ENCODE measurements at regions not wholly inside any gene's neighbourhood (a gene's known extent, or its start where the extent isn't known, plus 50 kb on each side); places are given as distances from the start of the nearest gene placed in this dataset.

- DNase-seq (ENCODE audit: low read depth): no peak
These were observed 233.2 kb upstream of the MBL2 start for GRCh38 chr10:53005612-53006345.

- no peak for DNase-seq (ENCODE audit: low read depth)
These were observed 230.5 kb upstream of the MBL2 start for GRCh38 chr10:53003094-53003493.

GRCh38 chr10:52999681-53000080 is 227.1 kb upstream of the MBL2 start:
- no peak for DNase-seq (ENCODE audit: low read depth)

- DNase-seq (ENCODE audit: low read depth): no peak
These were observed 226.7 kb upstream of the MBL2 start for GRCh38 chr10:52999258-52999657.

- DNase-seq (ENCODE audit: low read depth): no peak
These were observed 224.4 kb upstream of the MBL2 start for GRCh38 chr10:52997007-52997406.

- no peak for DNase-seq (ENCODE audit: low read depth)
These were observed 221.8 kb upstream of the MBL2 start for GRCh38 chr10:52994370-52994769.

GRCh38 chr10:52993109-52993508 is 220.5 kb upstream of the MBL2 start:
- DNase-seq (ENCODE audit: low read depth): no peak

GRCh38 chr10:52992567-52992966 is 220.0 kb upstream of the MBL2 start:
- no peak for DNase-seq (ENCODE audit: low read depth)

- no peak for DNase-seq (ENCODE audit: low read depth)
These were observed 216.3 kb upstream of the MBL2 start for GRCh38 chr10:52988923-52989322.

GRCh38 chr10:52986125-52986524 is 213.5 kb upstream of the MBL2 start:
- DNase-seq (ENCODE audit: low read depth): no peak

- DNase-seq (ENCODE audit: low read depth): no peak
These were observed 211.6 kb upstream of the MBL2 start for GRCh38 chr10:52984169-52984568.

- DNase-seq (ENCODE audit: low read depth): no peak
These were observed 206.9 kb upstream of the MBL2 start for GRCh38 chr10:52979295-52979990.

- no peak for DNase-seq (ENCODE audit: low read depth)
These were observed 205.0 kb upstream of the MBL2 start for GRCh38 chr10:52977581-52977980.

- DNase-seq (ENCODE audit: low read depth): no peak
These were observed 195.5 kb upstream of the MBL2 start for GRCh38 chr10:52967806-52968795.

GRCh38 chr10:52966904-52967303 is 194.3 kb upstream of the MBL2 start:
- DNase-seq (ENCODE audit: low read depth): no peak

GRCh38 chr10:52965938-52966401 is 193.4 kb upstream of the MBL2 start:
- DNase-seq (ENCODE audit: low read depth): no peak

GRCh38 chr10:52965509-52965908 is 192.9 kb upstream of the MBL2 start:
- no peak for DNase-seq (ENCODE audit: low read depth)

GRCh38 chr10:52961323-52961722 is 188.7 kb upstream of the MBL2 start:
- DNase-seq (ENCODE audit: low read depth): no peak

- no peak for DNase-seq (ENCODE audit: low read depth)
These were observed 187.2 kb upstream of the MBL2 start for GRCh38 chr10:52959810-52960209.

- no peak for DNase-seq (ENCODE audit: low read depth)
These were observed 184.3 kb upstream of the MBL2 start for GRCh38 chr10:52956861-52957260.

GRCh38 chr10:52956461-52956860 is 183.9 kb upstream of the MBL2 start:
- no peak for DNase-seq (ENCODE audit: low read depth)

GRCh38 chr10:52955337-52955736 is 182.8 kb upstream of the MBL2 start:
- DNase-seq (ENCODE audit: low read depth): no peak
